Esophagus muscularis mucosa (tissue), 4 donors: ENCODE measurements at regions not wholly inside any gene's neighbourhood (a gene's known extent, or its start where the extent isn't known, plus 50 kb on each side); places are given as distances from the start of the nearest gene placed in this dataset.

Experiments used
- DNase-seq: peaks from one replicate; pipeline ENCODE4 v3.0.0-alpha.2; 2017; ENCODE audit errors: extremely low spot score
- H3K27ac ChIP-seq, 4 donors: fragments of 200-600 bp; sonication (generic); replicated peaks in 1 of 4; 1 replicate in 3 of 4; 2 replicates in 1 of 4; pipeline ENCODE4 v1.5.1; 2016 to 2019; ENCODE audit warnings: mild to moderate bottlenecking in 1 of 4
- H3K27me3 ChIP-seq, 4 donors: fragments of 200-600 bp; sonication (generic); one replicate each; pipeline versions ENCODE4 v1.5.1 to v1.6.0; 2016 to 2019
- H3K36me3 ChIP-seq, 4 donors: fragments of 200-600 bp; sonication (generic); one replicate each; pipeline ENCODE4 v1.5.1; 2016 to 2019
- H3K4me1 ChIP-seq, 4 donors: fragments of 200-600 bp; sonication (generic); one replicate each; pipeline ENCODE4 v1.5.1; 2016 to 2019
- H3K4me3 ChIP-seq, 4 donors: fragments of 200-600 bp; sonication (generic); 1 replicate in 2 of 4; 2 replicates in 2 of 4; pipeline ENCODE4 v1.5.1; 2016 to 2019; ENCODE audit warnings: mild to moderate bottlenecking in 4 of 4, moderate library complexity in 1 of 4
- H3K9me3 ChIP-seq, 4 donors: fragments of 200-600 bp; sonication (generic); 1 replicate in 3 of 4; 2 replicates in 1 of 4; pipeline ENCODE4 v1.5.1; 2016 to 2019
- CTCF ChIP-seq, 3 experiments: fragments of 200-600 bp in 2 of 3; fragments of 450-650 bp in 1 of 3; sonication (generic) in 2 of 3; IDR thresholded peaks; one replicate each; pipeline ENCODE4 v1.5.1; 2017 to 2019; ENCODE audit warnings: antibody characterized with exemption in 3 of 3, mild to moderate bottlenecking in 2 of 3, moderate library complexity in 1 of 3
- EP300 ChIP-seq: sonication (generic); formaldehyde crosslinking; IDR thresholded peaks from one replicate; pipeline ENCODE4 v1.6.1; 2017; ENCODE audit warnings: antibody characterized with exemption
- POLR2A ChIP-seq: fragments of 450-650 bp; IDR thresholded peaks from one replicate; pipeline ENCODE4 v1.6.1; 2017; ENCODE audit warnings: antibody characterized with exemption, moderate library complexity, mild to moderate bottlenecking, low read depth
- POLR2AphosphoS5 ChIP-seq, 2 donors: sonication (generic); formaldehyde crosslinking; IDR thresholded peaks; one replicate each; pipeline ENCODE4 v1.6.1; 2017; ENCODE audit warnings: antibody characterized with exemption in 2 of 2
- WGBS: methylation state at CpG from one replicate; pipeline ENCODE4 v1.1.5; 2018; 5-methylcytosine and 5-hydroxymethylcytosine counted together
- intact Hi-C: fragments of 100-400 bp; cut with DNase I; formaldehyde crosslinking; loops from one replicate; pipeline ENCODE4 v1.15.1; 2023

- Histone ChIP-seq H3K36me3 (no peaks in the 10 kb centered on the region), H3K4me1 (peaks cover 0 to 7% (median 3%) of the 10 kb centered on the region in 4 donors), H3K4me3 (no peak overlapping the region), H3K9me3 (no peaks in the 10 kb centered on the region), H3K27ac (no peak overlapping the region), H3K27me3 (peaks cover 0 to 57% (median 7%) of the 10 kb centered on the region in 4 donors)
- DNase-seq, result peak; percentile 53
- no peak for TF ChIP-seq CTCF (IDR thresholded peaks at IDR 0.05)
- no peak for TF ChIP-seq POLR2A
- TF ChIP-seq POLR2AphosphoS5 (IDR thresholded peaks at IDR 0.05), result no peak
- TF ChIP-seq EP300, result no peak
- 32% methylated on average over 12 of the region's 12 CpGs for WGBS
- intact Hi-C loops, result no loop called here
These were observed 91.1 kb downstream of the BARX1 start for GRCh38 chr9:93864032-93864431.

GRCh38 chr9:93862877-93863545, 92.1 kb downstream of the BARX1 start:
- no peak for TF ChIP-seq POLR2A
- TF ChIP-seq POLR2AphosphoS5 (IDR thresholded peaks at IDR 0.05), result no peak
- TF ChIP-seq CTCF (IDR thresholded peaks at IDR 0.05), result no peak
- WGBS, result 86% methylated on average over 6 of the region's 7 CpGs
- intact Hi-C loops, result no loop called here
- Histone ChIP-seq H3K27me3 (peaks cover 0 to 64% (median 7%) of the 10 kb centered on the region in 4 donors), H3K27ac (no peak overlapping the region), H3K9me3 (no peaks in the 10 kb centered on the region), H3K4me1 (peaks cover 0 to 7% (median 3%) of the 10 kb centered on the region in 4 donors), H3K4me3 (no peak overlapping the region), H3K36me3 (no peaks in the 10 kb centered on the region)
- DNase-seq, result peak; percentile 60

- H3K9me3 ChIP-seq, result no peaks in the 10 kb centered on the region
- TF ChIP-seq EP300 (no peak), POLR2A (no peak), CTCF (IDR thresholded peaks at IDR 0.05) (no peak), POLR2AphosphoS5 (IDR thresholded peaks at IDR 0.05) (no peak)
- intact Hi-C loops, result no loop called here
- H3K36me3 ChIP-seq, result no peaks in the 10 kb centered on the region
- no peak overlapping the region for H3K27ac ChIP-seq
- peaks cover 0 to 64% (median 7%) of the 10 kb centered on the region in 4 donors for H3K27me3 ChIP-seq
- WGBS, result 89% methylated on average over 3 of the region's 5 CpGs
- DNase-seq, result peak; percentile 62
- H3K4me1 ChIP-seq, result peaks cover 0 to 7% (median 3%) of the 10 kb centered on the region in 4 donors
- H3K4me3 ChIP-seq, result no peak overlapping the region
These were observed 93.3 kb downstream of the BARX1 start for GRCh38 chr9:93861736-93862358.

GRCh38 chr9:93860694-93861658, 94.2 kb downstream of the BARX1 start:
- WGBS, result 39% methylated on average over 19 of the region's 50 CpGs
- H3K9me3 ChIP-seq, result no peaks in the 10 kb centered on the region
- peaks cover 0 to 7% (median 3%) of the 10 kb centered on the region in 4 donors for H3K4me1 ChIP-seq
- no peak overlapping the region for H3K4me3 ChIP-seq
- TF ChIP-seq EP300 (no peak), CTCF (IDR thresholded peaks at IDR 0.05) (no peak), POLR2AphosphoS5 (IDR thresholded peaks at IDR 0.05) (no peak), POLR2A (no peak)
- peaks cover 0 to 61% (median 7%) of the 10 kb centered on the region in 4 donors for H3K27me3 ChIP-seq
- peak; percentile 80 for DNase-seq
- H3K27ac ChIP-seq, result no peak overlapping the region
- H3K36me3 ChIP-seq, result no peaks in the 10 kb centered on the region
- intact Hi-C loops, result no loop called here
